MM.1S (cell line): ENCODE measurements at regions not wholly inside any gene's neighbourhood (a gene's known extent, or its start where the extent isn't known, plus 50 kb on each side); places are given as distances from the start of the nearest gene placed in this dataset.

Experiments used
- DNase-seq: peaks from one replicate; pipeline ENCODE4 v3.0.0-alpha.2; 2015
- H2AFZ ChIP-seq: fragments of 300-600 bp; sonication (generic); 2 replicates; pipeline ENCODE4 v1.6.0; 2016; ENCODE audit warnings: antibody characterized with exemption, low read length
- H3F3A ChIP-seq: fragments of 300-600 bp; sonication (generic); 2 replicates; pipeline ENCODE4 v1.6.1; 2016; ENCODE audit warnings: mild to moderate bottlenecking, antibody characterized with exemption, low read length, moderate library complexity, mixed read lengths; ENCODE audit not compliant: insufficient read depth
- H3K27ac ChIP-seq: fragments of 300-600 bp; sonication (generic); 2 replicates; pipeline ENCODE4 v1.5.1; 2016; ENCODE audit warnings: mild to moderate bottlenecking, low read length
- H3K27me3 ChIP-seq: fragments of 300-600 bp; sonication (generic); replicated peaks from 2 replicates; pipeline ENCODE4 v1.6.0; 2016; ENCODE audit warnings: low read length; ENCODE audit not compliant: insufficient read depth
- H3K36me3 ChIP-seq: fragments of 300-600 bp; sonication (generic); replicated peaks from 2 replicates; pipeline ENCODE4 v1.6.1; 2016; ENCODE audit warnings: mild to moderate bottlenecking, low read length, mixed read lengths; ENCODE audit not compliant: insufficient read depth
- H3K4me1 ChIP-seq: fragments of 300-600 bp; sonication (generic); 2 replicates; pipeline ENCODE4 v1.6.1; 2016; ENCODE audit warnings: low read length, mixed read lengths
- H3K4me2 ChIP-seq: fragments of 300-600 bp; sonication (generic); 2 replicates; pipeline ENCODE4 v1.6.0; 2016; ENCODE audit warnings: low read depth, low read length
- H3K4me3 ChIP-seq: fragments of 300-600 bp; sonication (generic); 2 replicates; pipeline ENCODE4 v1.5.1; 2016; ENCODE audit warnings: low read length, mixed read lengths
- H3K79me2 ChIP-seq: fragments of 300-600 bp; sonication (generic); 2 replicates; pipeline ENCODE4 v1.6.1; 2016; ENCODE audit warnings: mixed run types, low read length, mixed read lengths
- H3K9ac ChIP-seq: fragments of 300-600 bp; sonication (generic); 2 replicates; pipeline ENCODE4 v1.6.1; 2016; ENCODE audit warnings: low read length, mixed read lengths
- H3K9me2 ChIP-seq: fragments of 300-600 bp; sonication (generic); replicated peaks from 2 replicates; pipeline ENCODE4 v1.6.1; 2016; ENCODE audit warnings: mild to moderate bottlenecking, low read length, mixed read lengths; ENCODE audit not compliant: insufficient read depth
- H3K9me3 ChIP-seq: fragments of 300-600 bp; sonication (generic); replicated peaks from 2 replicates; pipeline ENCODE4 v1.6.1; 2016; ENCODE audit warnings: mild to moderate bottlenecking, low read length, mixed read lengths; ENCODE audit not compliant: insufficient read depth
- H4K20me1 ChIP-seq: fragments of 300-600 bp; sonication (generic); 2 replicates; pipeline ENCODE4 v1.6.1; 2016; ENCODE audit warnings: mild to moderate bottlenecking, low read length, moderate library complexity, mixed read lengths; ENCODE audit not compliant: insufficient read depth
- EZH2 ChIP-seq: fragments of 300-600 bp; sonication (generic); optimal IDR thresholded peaks from 2 replicates; pipeline ENCODE3; 2017; ENCODE audit warnings: low read depth, mild to moderate bottlenecking, antibody characterized with exemption, low read length, mixed read lengths
- EZH2phosphoT487 ChIP-seq: fragments of 300-600 bp; sonication (generic); IDR thresholded peaks from 2 replicates; pipeline ENCODE4 v1.6.1; 2018; ENCODE audit warnings: antibody characterized with exemption, low read length
- TF ChIP-seq, protein P1 (sequence below): fragments of 300-600 bp; sonication (generic); IDR thresholded peaks from 2 replicates; pipeline ENCODE4 v1.5.1; 2016; ENCODE audit warnings: antibody characterized with exemption, low read length, mixed read lengths

DNA sequence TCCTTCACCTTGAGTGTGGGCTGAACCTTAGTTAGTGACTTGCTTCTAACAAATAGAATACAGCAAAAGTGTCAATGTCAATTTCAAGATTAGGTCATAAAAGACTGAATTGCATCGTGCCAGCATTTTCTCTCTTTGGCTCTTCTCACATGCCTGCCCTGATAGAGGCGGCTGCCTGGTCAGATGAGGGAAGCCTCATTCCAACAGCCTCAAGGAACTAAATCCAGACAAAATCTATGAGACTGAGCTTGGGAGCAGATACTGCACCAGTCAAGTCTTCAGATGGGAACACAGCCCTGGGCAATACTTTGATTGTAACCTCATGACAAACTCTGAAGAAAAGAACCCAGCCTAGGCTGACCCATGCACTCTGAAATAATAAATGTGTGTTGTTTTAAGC is 63.5 kb upstream of the MFGE8 start:
- H4K20me1 ChIP-seq, result no peaks in the 10 kb centered on the region
- H2AFZ ChIP-seq, result no peak overlapping the region
- no peaks in the 10 kb centered on the region for H3K36me3 ChIP-seq
- no peak overlapping the region for H3K9ac ChIP-seq
- no peak overlapping the region for H3K4me2 ChIP-seq
- H3K9me3 ChIP-seq, result no peaks in the 10 kb centered on the region
- no peaks in the 10 kb centered on the region for H3F3A ChIP-seq
- no peak overlapping the region for H3K4me3 ChIP-seq
- no peaks in the 10 kb centered on the region for H3K79me2 ChIP-seq
- H3K9me2 ChIP-seq, result no peaks in the 10 kb centered on the region
- DNase-seq, result no peak
- no peaks in the 10 kb centered on the region for H3K4me1 ChIP-seq
- H3K27ac ChIP-seq, result no peak overlapping the region
- no peaks in the 10 kb centered on the region for H3K27me3 ChIP-seq
- TF ChIP-seq EZH2, result no peak
- TF ChIP-seq, protein P1, sequence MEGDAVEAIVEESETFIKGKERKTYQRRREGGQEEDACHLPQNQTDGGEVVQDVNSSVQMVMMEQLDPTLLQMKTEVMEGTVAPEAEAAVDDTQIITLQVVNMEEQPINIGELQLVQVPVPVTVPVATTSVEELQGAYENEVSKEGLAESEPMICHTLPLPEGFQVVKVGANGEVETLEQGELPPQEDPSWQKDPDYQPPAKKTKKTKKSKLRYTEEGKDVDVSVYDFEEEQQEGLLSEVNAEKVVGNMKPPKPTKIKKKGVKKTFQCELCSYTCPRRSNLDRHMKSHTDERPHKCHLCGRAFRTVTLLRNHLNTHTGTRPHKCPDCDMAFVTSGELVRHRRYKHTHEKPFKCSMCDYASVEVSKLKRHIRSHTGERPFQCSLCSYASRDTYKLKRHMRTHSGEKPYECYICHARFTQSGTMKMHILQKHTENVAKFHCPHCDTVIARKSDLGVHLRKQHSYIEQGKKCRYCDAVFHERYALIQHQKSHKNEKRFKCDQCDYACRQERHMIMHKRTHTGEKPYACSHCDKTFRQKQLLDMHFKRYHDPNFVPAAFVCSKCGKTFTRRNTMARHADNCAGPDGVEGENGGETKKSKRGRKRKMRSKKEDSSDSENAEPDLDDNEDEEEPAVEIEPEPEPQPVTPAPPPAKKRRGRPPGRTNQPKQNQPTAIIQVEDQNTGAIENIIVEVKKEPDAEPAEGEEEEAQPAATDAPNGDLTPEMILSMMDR, result no peak
- TF ChIP-seq EZH2phosphoT487, result no peak

GRCh38 chr15:88979674-88980073 is 66.5 kb upstream of the MFGE8 start:
- no peak for DNase-seq
- H3K36me3 ChIP-seq, result no peaks in the 10 kb centered on the region
- no peaks in the 10 kb centered on the region for H4K20me1 ChIP-seq
- no peaks in the 10 kb centered on the region for H3K9me2 ChIP-seq
- TF ChIP-seq, protein P1, result no peak
- TF ChIP-seq EZH2phosphoT487 (no peak), EZH2 (no peak)
- no peak overlapping the region for H2AFZ ChIP-seq
- H3K79me2 ChIP-seq, result no peaks in the 10 kb centered on the region
- peaks cover 4% of the 10 kb centered on the region; the same call in 1 of the 2 replicates for H3K4me1 ChIP-seq
- no peak overlapping the region for H3K4me2 ChIP-seq
- H3K9me3 ChIP-seq, result no peaks in the 10 kb centered on the region
- no peak overlapping the region for H3K4me3 ChIP-seq
- no peaks in the 10 kb centered on the region for H3K27me3 ChIP-seq
- H3F3A ChIP-seq, result peaks cover 7% of the 10 kb centered on the region; the same call in 1 of the 2 replicates
- no peak overlapping the region for H3K9ac ChIP-seq
- H3K27ac ChIP-seq, result no peak overlapping the region

DNA sequence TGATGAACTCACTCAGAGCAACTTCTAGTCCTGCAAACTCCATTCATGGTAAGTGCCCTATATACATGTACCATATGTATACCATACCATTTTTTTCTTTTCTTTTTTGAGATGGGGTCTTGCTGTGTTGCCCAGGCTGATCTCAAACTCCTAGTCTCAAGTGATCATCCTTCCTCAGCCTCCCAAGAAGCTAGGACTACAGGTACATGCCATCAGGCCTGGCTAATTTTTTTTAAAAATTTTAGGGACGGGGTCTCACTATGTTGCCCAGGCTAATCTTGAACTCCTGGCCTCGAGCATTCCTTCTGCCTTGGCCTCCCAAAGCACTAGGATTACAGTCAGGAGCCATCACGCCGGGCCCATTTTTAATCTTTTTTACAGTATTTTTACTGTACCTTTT is 67.3 kb upstream of the MFGE8 start:
- TF ChIP-seq EZH2phosphoT487 (no peak), EZH2 (no peak)
- TF ChIP-seq, protein P1, result no peak
- no peaks in the 10 kb centered on the region for H3K9me2 ChIP-seq
- no peaks in the 10 kb centered on the region for H3K9me3 ChIP-seq
- no peak overlapping the region for H3K4me2 ChIP-seq
- no peaks in the 10 kb centered on the region for H4K20me1 ChIP-seq
- no peak for DNase-seq
- peaks cover 7% of the 10 kb centered on the region; the same call in 1 of the 2 replicates for H3F3A ChIP-seq
- no peaks in the 10 kb centered on the region for H3K79me2 ChIP-seq
- no peaks in the 10 kb centered on the region for H3K27me3 ChIP-seq
- H3K4me1 ChIP-seq, result peaks cover 4% of the 10 kb centered on the region; the same call in 1 of the 2 replicates
- H3K9ac ChIP-seq, result no peak overlapping the region
- H2AFZ ChIP-seq, result no peak overlapping the region
- H3K36me3 ChIP-seq, result no peaks in the 10 kb centered on the region
- H3K27ac ChIP-seq, result no peak overlapping the region
- H3K4me3 ChIP-seq, result no peak overlapping the region
